Neural crest cell (in vitro differentiated cells): ENCODE measurements at regions not wholly inside any gene's neighbourhood (a gene's known extent, or its start where the extent isn't known, plus 50 kb on each side); places are given as distances from the start of the nearest gene placed in this dataset.

Source experiments
- DNase-seq: peaks from one replicate; pipeline ENCODE4 v3.0.0; 2021; ENCODE audit warnings: low read depth, mixed read lengths, low spot score
- H3K27ac Mint-ChIP-seq: one replicate; pipeline ENCODE4 v1.8.0; 2021; ENCODE audit warnings: mild to moderate bottlenecking, mixed read lengths; ENCODE audit not compliant: unreplicated experiment
- H3K27me3 Mint-ChIP-seq: 2 replicates; pipeline ENCODE4 v1.8.0; 2021; ENCODE audit warnings: low read depth, mild to moderate bottlenecking, mixed read lengths
- H3K36me3 Mint-ChIP-seq: 2 replicates; pipeline ENCODE4 v1.8.0; 2021; ENCODE audit warnings: low read depth, mild to moderate bottlenecking, mixed read lengths
- H3K4me1 Mint-ChIP-seq: 2 replicates; pipeline ENCODE4 v1.8.0; 2021; ENCODE audit warnings: mixed read lengths
- H3K4me3 Mint-ChIP-seq: one replicate; pipeline ENCODE4 v1.8.0; 2021; ENCODE audit warnings: mild to moderate bottlenecking, mixed read lengths
- H3K9me3 Mint-ChIP-seq: 2 replicates; pipeline ENCODE4 v1.8.0; 2021; ENCODE audit warnings: mixed read lengths
- CTCF ChIP-seq: fragments of 200-600 bp; sonication (generic); conservative IDR thresholded peaks from 2 replicates; pipeline ENCODE4 v1.5.0; 2021; ENCODE audit warnings: antibody characterized with exemption, mild to moderate bottlenecking

- H3K27ac Mint-ChIP-seq, result no peak overlapping the region
- no peaks in the 10 kb centered on the region for H3K4me1 Mint-ChIP-seq
- DNase-seq, result no peak
- H3K36me3 Mint-ChIP-seq, result no peaks in the 10 kb centered on the region
- H3K4me3 Mint-ChIP-seq, result no peak overlapping the region
- no peak for TF ChIP-seq CTCF
- H3K27me3 Mint-ChIP-seq, result peaks cover 13% of the 10 kb centered on the region
- no peaks in the 10 kb centered on the region for H3K9me3 Mint-ChIP-seq
Observed at GRCh38 chr3:154775821-154776548, 304.1 kb upstream of the MME start.

GRCh38 chr3:154766765-154767503 lies 313.2 kb upstream of the MME start:
- no peak for DNase-seq
- Mint-ChIP-seq H3K27ac (no peak overlapping the region), H3K36me3 (no peaks in the 10 kb centered on the region), H3K27me3 (no peaks in the 10 kb centered on the region), H3K4me1 (no peaks in the 10 kb centered on the region), H3K4me3 (no peak overlapping the region), H3K9me3 (no peaks in the 10 kb centered on the region)
- no peak for TF ChIP-seq CTCF

GRCh38 chr3:154764856-154765640 lies 315.1 kb upstream of the MME start:
- H3K4me1 Mint-ChIP-seq, result peaks cover 1% of the 10 kb centered on the region
- H3K36me3 Mint-ChIP-seq, result no peaks in the 10 kb centered on the region
- DNase-seq, result no peak
- no peak for TF ChIP-seq CTCF
- no peak overlapping the region for H3K4me3 Mint-ChIP-seq
- H3K9me3 Mint-ChIP-seq, result no peaks in the 10 kb centered on the region
- no peaks in the 10 kb centered on the region for H3K27me3 Mint-ChIP-seq
- H3K27ac Mint-ChIP-seq, result no peak overlapping the region

GRCh38 chr3:154762486-154762885 lies 317.6 kb upstream of the MME start:
- Mint-ChIP-seq H3K27me3 (no peaks in the 10 kb centered on the region), H3K36me3 (no peaks in the 10 kb centered on the region), H3K4me1 (peaks cover 4% of the 10 kb centered on the region), H3K27ac (no peak overlapping the region), H3K4me3 (no peak overlapping the region), H3K9me3 (peaks cover 2% of the 10 kb centered on the region)
- TF ChIP-seq CTCF, result no peak
- DNase-seq, result no peak

GRCh38 chr3:154759966-154760365 lies 320.2 kb upstream of the MME start:
- DNase-seq, result no peak
- Mint-ChIP-seq H3K4me1 (peaks cover 4% of the 10 kb centered on the region), H3K27ac (no peak overlapping the region), H3K36me3 (no peaks in the 10 kb centered on the region), H3K4me3 (no peak overlapping the region), H3K27me3 (no peaks in the 10 kb centered on the region), H3K9me3 (peaks cover 8% of the 10 kb centered on the region)
- no peak for TF ChIP-seq CTCF
